T-helper 17 cell (primary cell): ENCODE measurements at regions not wholly inside any gene's neighbourhood (a gene's known extent, or its start where the extent isn't known, plus 50 kb on each side); places are given as distances from the start of the nearest gene placed in this dataset.

ENCODE experiments used
- ATAC-seq: fragments of 150-1000 bp; cut with Tn5 transposase; 2 replicates; pipeline ENCODE4 v1.10.0; 2021; ENCODE audit warnings: mild to moderate bottlenecking, moderate library complexity
- DNase-seq, 3 donors: peaks; one replicate each; pipeline versions ENCODE4 v3.0.0 to v3.0.0-alpha.2; 2020 to 2021
- H3K9me3 ChIP-seq: one replicate; pipeline ENCODE4 v1.7.0; 2013; ENCODE audit warnings: low read length, mild to moderate bottlenecking; ENCODE audit not compliant: control insufficient read depth, poor library complexity, severe bottlenecking
- H3K27ac Mint-ChIP-seq: one replicate; pipeline ENCODE4 v1.8.0; 2022; ENCODE audit warnings: mild to moderate bottlenecking, moderate library complexity, mixed read lengths
- H3K27me3 Mint-ChIP-seq: one replicate; pipeline ENCODE4 v1.8.0; 2022; ENCODE audit warnings: mixed read lengths
- H3K36me3 Mint-ChIP-seq: one replicate; pipeline ENCODE4 v1.8.0; 2022; ENCODE audit warnings: low read depth, mixed read lengths
- H3K4me1 Mint-ChIP-seq: one replicate; pipeline ENCODE4 v1.8.0; 2022; ENCODE audit warnings: mild to moderate bottlenecking, mixed read lengths
- H3K4me3 Mint-ChIP-seq: one replicate; pipeline ENCODE4 v1.8.0; 2022; ENCODE audit warnings: mild to moderate bottlenecking, moderate library complexity, mixed read lengths

DNA sequence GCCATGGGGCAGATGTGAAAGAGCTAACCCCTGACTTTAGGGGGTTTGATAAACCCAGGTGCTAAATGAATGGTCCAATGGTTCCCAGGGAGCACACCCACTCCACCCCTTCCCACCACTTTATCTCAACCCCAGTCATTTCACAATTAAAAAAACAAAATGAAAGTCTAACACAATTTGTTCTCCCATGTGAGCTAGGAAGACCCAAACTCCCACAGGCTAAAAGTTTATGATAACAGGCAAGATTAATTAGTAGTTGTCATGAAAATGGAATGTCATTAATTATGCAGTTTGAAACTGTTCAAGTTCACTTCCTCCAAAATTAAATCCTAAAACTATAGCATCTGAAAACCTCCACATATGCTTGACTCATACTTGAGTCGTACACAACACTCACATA lies 63.3 kb upstream of the TPM1 start:
- no peaks in the 10 kb centered on the region for H3K4me1 Mint-ChIP-seq
- H3K9me3 ChIP-seq, result no peaks in the 10 kb centered on the region
- DNase-seq, result no peak
- no peak overlapping the region for H3K27ac Mint-ChIP-seq
- H3K27me3 Mint-ChIP-seq, result peaks cover 19% of the 10 kb centered on the region
- no peaks in the 10 kb centered on the region for H3K36me3 Mint-ChIP-seq
- ATAC-seq, result no peak
- no peak overlapping the region for H3K4me3 Mint-ChIP-seq

DNA sequence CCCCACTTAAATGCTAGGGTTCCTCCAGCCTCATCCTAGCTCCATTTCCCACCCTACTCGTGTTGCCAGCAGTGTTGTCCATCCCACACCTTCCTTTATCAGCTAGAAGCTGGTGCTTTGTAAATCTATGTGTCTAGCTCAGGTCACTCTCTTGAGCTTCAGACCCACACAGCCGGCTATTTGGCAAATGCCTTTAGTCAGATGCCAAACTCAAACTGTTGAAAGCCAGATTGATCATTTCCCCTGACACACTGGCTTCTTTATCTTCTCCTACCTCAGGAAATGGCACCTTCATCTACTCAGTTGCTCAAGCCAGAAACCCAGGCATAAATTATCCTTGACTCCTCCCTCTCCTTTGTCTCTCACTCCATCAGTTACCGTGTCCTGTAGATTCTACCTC lies 61.5 kb upstream of the TPM1 start:
- no peak overlapping the region for H3K27ac Mint-ChIP-seq
- H3K27me3 Mint-ChIP-seq, result peaks cover 33% of the 10 kb centered on the region
- no peaks in the 10 kb centered on the region for H3K36me3 Mint-ChIP-seq
- H3K9me3 ChIP-seq, result no peaks in the 10 kb centered on the region
- no peak for DNase-seq
- no peaks in the 10 kb centered on the region for H3K4me1 Mint-ChIP-seq
- ATAC-seq, result no peak
- H3K4me3 Mint-ChIP-seq, result no peak overlapping the region

DNA sequence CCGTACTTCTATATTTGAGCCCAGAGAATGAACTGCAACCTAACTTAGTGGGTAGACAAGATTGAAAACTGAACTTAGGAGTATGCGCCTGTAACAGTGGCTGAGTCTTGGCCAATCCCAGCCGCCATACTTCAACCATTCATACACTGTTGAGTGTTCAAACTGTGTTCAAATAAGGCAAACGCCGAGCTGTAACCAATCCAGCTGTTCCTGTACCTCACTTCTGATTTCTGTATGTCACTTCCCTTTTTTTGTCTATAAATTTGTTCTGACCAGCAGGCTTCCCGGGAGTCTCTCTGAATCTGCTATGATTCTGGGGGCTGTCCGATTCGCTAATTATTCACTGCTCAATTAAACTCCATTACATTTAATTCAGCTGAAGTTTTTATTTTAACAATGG lies 58.6 kb upstream of the TPM1 start:
- H3K36me3 Mint-ChIP-seq, result peaks cover 3% of the 10 kb centered on the region
- ATAC-seq (no peak), DNase-seq (no peak)
- no peak overlapping the region for H3K4me3 Mint-ChIP-seq
- H3K27me3 Mint-ChIP-seq, result peaks cover 47% of the 10 kb centered on the region
- H3K4me1 Mint-ChIP-seq, result no peaks in the 10 kb centered on the region
- no peak overlapping the region for H3K27ac Mint-ChIP-seq
- H3K9me3 ChIP-seq, result no peaks in the 10 kb centered on the region

DNA sequence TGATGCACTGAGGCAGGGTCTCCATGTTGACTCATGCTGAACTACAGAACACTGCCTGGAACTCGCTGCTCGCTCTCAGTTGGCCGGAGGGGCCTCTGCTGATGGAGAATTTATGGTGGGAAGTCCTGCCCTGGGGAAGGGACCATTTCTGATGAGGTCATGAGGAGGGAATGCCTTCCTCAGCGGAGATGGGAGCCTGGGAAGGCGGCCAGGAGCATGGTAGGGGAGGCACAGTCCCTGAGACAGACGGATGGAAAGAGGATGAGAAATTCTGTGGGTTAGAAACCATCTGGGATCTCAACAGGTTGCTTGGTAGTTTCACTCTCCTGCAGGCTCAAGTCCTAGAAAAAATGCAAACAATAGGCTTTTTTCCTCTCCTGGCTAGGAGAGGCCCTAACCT lies 56.8 kb upstream of the TPM1 start:
- H3K4me3 Mint-ChIP-seq, result no peak overlapping the region
- H3K36me3 Mint-ChIP-seq, result peaks cover 5% of the 10 kb centered on the region
- ATAC-seq (no peak), DNase-seq (no peak)
- H3K4me1 Mint-ChIP-seq, result no peaks in the 10 kb centered on the region
- H3K9me3 ChIP-seq, result no peaks in the 10 kb centered on the region
- H3K27ac Mint-ChIP-seq, result no peak overlapping the region
- peaks cover 49% of the 10 kb centered on the region for H3K27me3 Mint-ChIP-seq

DNA sequence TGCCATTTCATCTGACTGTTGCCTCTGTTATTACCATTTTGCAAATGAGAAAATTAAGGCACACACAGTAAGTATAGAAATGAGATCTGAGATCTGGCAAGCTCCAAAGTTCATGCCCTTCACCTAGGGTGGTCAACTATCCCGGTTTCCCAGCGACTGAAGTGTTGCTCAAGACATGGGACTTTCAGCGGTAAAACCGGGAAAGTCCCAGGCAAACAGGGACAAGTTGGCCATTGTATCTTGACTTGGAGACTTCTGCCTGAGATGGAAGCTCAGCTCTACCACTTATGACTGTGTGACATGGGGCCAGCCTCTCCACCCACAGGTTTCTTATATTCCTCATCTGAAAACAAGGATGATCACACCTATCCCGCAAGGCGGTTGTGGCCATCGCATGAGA lies 55.6 kb upstream of the TPM1 start:
- ATAC-seq, result no peak
- no peak for DNase-seq
- Mint-ChIP-seq H3K4me1 (no peaks in the 10 kb centered on the region), H3K36me3 (peaks cover 5% of the 10 kb centered on the region), H3K4me3 (no peak overlapping the region), H3K27me3 (peaks cover 54% of the 10 kb centered on the region), H3K27ac (no peak overlapping the region)
- H3K9me3 ChIP-seq, result no peaks in the 10 kb centered on the region

DNA sequence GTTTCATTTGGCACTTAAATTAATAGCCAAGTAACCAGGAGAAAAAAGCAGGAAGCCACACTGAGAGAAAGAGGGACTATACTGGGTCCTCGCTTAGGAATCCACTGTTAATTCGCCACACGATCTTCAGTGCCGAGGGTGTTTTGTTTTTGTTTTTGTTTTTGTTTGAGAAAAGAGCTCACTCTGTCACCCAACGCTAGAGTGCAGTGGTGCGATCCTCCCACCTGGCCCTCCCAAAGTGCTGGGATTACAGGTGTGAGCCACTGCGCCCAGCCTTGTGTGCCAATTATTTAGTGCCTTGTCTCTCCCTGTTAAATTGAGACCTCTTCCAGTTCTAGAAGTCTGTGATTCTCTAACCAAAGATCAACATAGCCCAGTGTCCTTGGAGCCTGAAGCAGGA lies 53.8 kb upstream of the TPM1 start:
- no peaks in the 10 kb centered on the region for H3K9me3 ChIP-seq
- Mint-ChIP-seq H3K36me3 (peaks cover 5% of the 10 kb centered on the region), H3K4me3 (no peak overlapping the region), H3K27me3 (peaks cover 63% of the 10 kb centered on the region), H3K27ac (no peak overlapping the region), H3K4me1 (no peaks in the 10 kb centered on the region)
- DNase-seq (no peak), ATAC-seq (no peak)

DNA sequence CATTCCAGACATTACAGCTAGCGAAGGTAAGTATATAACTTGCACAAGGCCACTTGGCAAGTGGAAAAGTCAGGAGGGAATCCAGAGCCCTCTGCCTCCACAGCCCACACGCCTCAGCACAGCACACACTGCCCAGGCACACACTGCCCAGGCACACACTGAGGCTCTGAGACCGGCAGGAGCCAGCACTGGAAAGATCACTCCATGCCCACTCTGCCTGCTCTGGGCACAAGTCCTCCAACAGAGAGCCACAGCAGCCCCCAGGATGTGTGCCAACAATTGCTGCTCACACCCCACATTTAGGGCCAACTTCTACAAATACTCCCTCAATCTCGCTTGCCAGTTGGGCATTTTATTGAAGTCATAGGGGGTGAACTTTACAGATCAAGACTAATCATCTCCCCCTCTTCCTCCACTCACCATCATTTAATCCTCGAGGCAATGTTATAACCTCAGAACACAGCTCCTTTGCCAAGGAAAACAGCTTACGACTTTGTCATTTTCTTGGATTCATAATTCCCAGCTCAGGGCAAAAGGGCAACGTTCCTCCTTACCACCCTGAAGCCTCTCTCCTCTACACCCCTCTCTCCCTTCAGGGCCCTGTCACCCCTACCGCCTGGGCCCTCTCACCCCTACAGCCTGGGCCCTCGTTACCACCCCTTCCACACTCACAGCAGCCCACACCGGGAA lies 53.0 kb upstream of the TPM1 start:
- H3K27ac Mint-ChIP-seq, result no peak overlapping the region
- peaks cover 61% of the 10 kb centered on the region for H3K27me3 Mint-ChIP-seq
- no peak for ATAC-seq
- DNase-seq, result no peak
- no peak overlapping the region for H3K4me3 Mint-ChIP-seq
- H3K9me3 ChIP-seq, result no peaks in the 10 kb centered on the region
- H3K36me3 Mint-ChIP-seq, result peaks cover 5% of the 10 kb centered on the region
- H3K4me1 Mint-ChIP-seq, result no peaks in the 10 kb centered on the region

DNA sequence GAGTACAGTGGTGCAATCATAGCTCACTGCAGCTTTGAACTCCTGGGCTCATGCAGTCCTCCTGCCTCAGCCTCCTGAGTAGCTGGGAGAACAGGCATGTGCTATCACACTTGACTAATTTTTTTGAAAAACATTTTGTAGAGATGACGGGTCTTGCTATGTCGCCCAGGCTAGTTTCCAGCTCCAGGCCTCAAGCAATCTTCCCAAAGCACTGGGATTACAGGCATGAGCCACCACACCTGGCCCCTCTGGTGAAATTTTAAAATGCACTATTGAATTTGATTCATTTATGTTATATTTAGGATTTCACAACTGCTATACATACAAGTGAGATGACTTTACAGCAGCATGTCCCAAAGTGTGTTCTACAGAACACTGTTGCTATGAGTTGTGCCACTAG lies 50.8 kb upstream of the TPM1 start:
- no peaks in the 10 kb centered on the region for H3K4me1 Mint-ChIP-seq
- DNase-seq, result no peak
- H3K36me3 Mint-ChIP-seq, result peaks cover 5% of the 10 kb centered on the region
- H3K27ac Mint-ChIP-seq, result no peak overlapping the region
- H3K27me3 Mint-ChIP-seq, result peaks cover 44% of the 10 kb centered on the region
- no peaks in the 10 kb centered on the region for H3K9me3 ChIP-seq
- H3K4me3 Mint-ChIP-seq, result no peak overlapping the region
- no peak for ATAC-seq

DNA sequence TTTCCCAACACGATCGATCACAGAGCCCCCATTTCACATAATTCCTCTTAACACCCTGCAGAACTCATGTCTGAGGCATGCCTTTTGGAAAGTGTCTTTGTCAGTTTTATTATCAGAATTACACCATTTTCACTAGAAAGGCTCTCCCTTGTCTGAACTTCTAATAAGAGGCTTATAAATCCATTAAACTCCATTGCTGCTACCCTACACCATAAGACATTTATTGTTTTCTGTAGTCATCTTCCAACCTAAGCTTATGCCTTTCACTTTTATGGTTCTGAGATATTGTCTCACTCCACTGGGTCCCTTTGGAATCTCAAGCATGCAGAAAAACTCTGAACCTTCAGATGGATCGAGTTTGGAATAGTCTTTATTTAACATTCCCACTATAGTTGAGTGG lies 50.2 kb upstream of the TPM1 start:
- no peaks in the 10 kb centered on the region for H3K9me3 ChIP-seq
- no peak overlapping the region for H3K4me3 Mint-ChIP-seq
- H3K4me1 Mint-ChIP-seq, result no peaks in the 10 kb centered on the region
- no peak overlapping the region for H3K27ac Mint-ChIP-seq
- peaks cover 43% of the 10 kb centered on the region for H3K27me3 Mint-ChIP-seq
- peaks cover 5% of the 10 kb centered on the region for H3K36me3 Mint-ChIP-seq
- ATAC-seq (no peak), DNase-seq (no peak)
